Hepatocyte (in vitro differentiated cells): ENCODE measurements at regions not wholly inside any gene's neighbourhood (a gene's known extent, or its start where the extent isn't known, plus 50 kb on each side); places are given as distances from the start of the nearest gene placed in this dataset.

Experiments used
- DNase-seq: peaks from one replicate; pipeline ENCODE4 v3.0.0-alpha.2; 2016; ENCODE audit warnings: low spot score
- H2AFZ ChIP-seq: fragments of 200-600 bp; sonication (generic); 2 replicates; pipeline ENCODE4 v1.6.0; 2016; ENCODE audit warnings: antibody characterized with exemption, mild to moderate bottlenecking
- H3K27ac ChIP-seq: fragments of 200-600 bp; sonication (generic); 2 replicates; pipeline ENCODE4 v1.5.1; 2016; ENCODE audit warnings: mild to moderate bottlenecking
- H3K27me3 ChIP-seq: fragments of 200-600 bp; sonication (generic); 2 replicates; pipeline ENCODE4 v1.6.1; 2016
- H3K36me3 ChIP-seq: fragments of 200-600 bp; sonication (generic); replicated peaks from 2 replicates; pipeline ENCODE4 v1.5.1; 2016; ENCODE audit warnings: low read depth; ENCODE audit not compliant: insufficient read depth
- H3K4me1 ChIP-seq: fragments of 200-600 bp; sonication (generic); 2 replicates; pipeline ENCODE4 v1.5.1; 2016; ENCODE audit warnings: mild to moderate bottlenecking, moderate library complexity; ENCODE audit not compliant: insufficient read depth
- H3K4me2 ChIP-seq: fragments of 200-600 bp; sonication (generic); 2 replicates; pipeline ENCODE4 v1.6.0; 2016
- H3K4me3 ChIP-seq: fragments of 200-600 bp; sonication (generic); 2 replicates; pipeline ENCODE4 v1.5.1; 2016; ENCODE audit warnings: mild to moderate bottlenecking
- H3K79me2 ChIP-seq: fragments of 200-600 bp; sonication (generic); 2 replicates; pipeline ENCODE4 v1.6.0; 2017; ENCODE audit warnings: mild to moderate bottlenecking
- H3K9me2 ChIP-seq: fragments of 200-600 bp; sonication (generic); replicated peaks from 2 replicates; pipeline ENCODE4 v1.6.0; 2017; ENCODE audit warnings: mild to moderate bottlenecking; ENCODE audit not compliant: insufficient read depth
- H3K9me3 ChIP-seq: fragments of 200-600 bp; sonication (generic); 2 replicates; pipeline ENCODE4 v1.5.1; 2016; ENCODE audit warnings: low read depth, mild to moderate bottlenecking
- H4K20me1 ChIP-seq: fragments of 200-600 bp; sonication (generic); 2 replicates; pipeline ENCODE4 v1.6.0; 2016; ENCODE audit warnings: mild to moderate bottlenecking; ENCODE audit not compliant: insufficient read depth, poor library complexity, severe bottlenecking
- CTCF ChIP-seq: fragments of 200-600 bp; sonication (generic); IDR thresholded peaks from 2 replicates; pipeline ENCODE4 v1.5.1; 2016; ENCODE audit warnings: antibody characterized with exemption, mild to moderate bottlenecking; ENCODE audit not compliant: poor library complexity
- EZH2 ChIP-seq: fragments of 200-600 bp; sonication (generic); IDR thresholded peaks from 2 replicates; pipeline ENCODE4 v1.6.1; 2016; ENCODE audit warnings: antibody characterized with exemption, mild to moderate bottlenecking, borderline replicate concordance
- EZH2phosphoT487 ChIP-seq: fragments of 200-600 bp; sonication (generic); IDR thresholded peaks from one replicate; pipeline ENCODE4 v1.6.1; 2018; ENCODE audit warnings: antibody characterized with exemption, mild to moderate bottlenecking, low read depth, moderate library complexity; ENCODE audit not compliant: unreplicated experiment, severe bottlenecking
- WGBS: methylation state at CpG from one replicate; pipeline ENCODE4 v1.1.6; 2016; ENCODE audit warnings: low lambda C conversion rate; ENCODE audit errors: missing lambda C conversion rate; 5-methylcytosine and 5-hydroxymethylcytosine counted together

- 87% methylated on average over 3 of the region's 3 CpGs for WGBS
- Histone ChIP-seq H3K36me3 (no peaks in the 10 kb centered on the region), H2AFZ (no peak overlapping the region), H3K9me2 (no peaks in the 10 kb centered on the region), H3K27me3 (no peaks in the 10 kb centered on the region), H3K27ac (no peak overlapping the region), H3K9me3 (no peaks in the 10 kb centered on the region), H3K4me3 (no peak overlapping the region), H3K4me2 (no peak overlapping the region), H3K79me2 (no peaks in the 10 kb centered on the region), H4K20me1 (no peaks in the 10 kb centered on the region), H3K4me1 (no peaks in the 10 kb centered on the region)
- TF ChIP-seq EZH2 (no peak), EZH2phosphoT487 (no peak), CTCF (no peak)
- no peak for DNase-seq
These were observed 425.3 kb downstream of the NR4A2 start for GRCh38 chr2:155907211-155907610.

GRCh38 chr2:155905657-155906056, 426.9 kb downstream of the NR4A2 start:
- no peaks in the 10 kb centered on the region for H3K79me2 ChIP-seq
- TF ChIP-seq CTCF (no peak), EZH2 (no peak), EZH2phosphoT487 (no peak)
- H3K27me3 ChIP-seq = no peaks in the 10 kb centered on the region
- no peak overlapping the region for H3K4me3 ChIP-seq
- 26% methylated on average over 1 of the region's 1 CpG for WGBS
- no peak overlapping the region for H3K27ac ChIP-seq
- H3K4me2 ChIP-seq = no peak overlapping the region
- no peaks in the 10 kb centered on the region for H3K9me3 ChIP-seq
- H2AFZ ChIP-seq = no peak overlapping the region
- H3K9me2 ChIP-seq = no peaks in the 10 kb centered on the region
- DNase-seq = no peak
- H4K20me1 ChIP-seq = no peaks in the 10 kb centered on the region
- H3K4me1 ChIP-seq = no peaks in the 10 kb centered on the region
- no peaks in the 10 kb centered on the region for H3K36me3 ChIP-seq

- no peak for DNase-seq
- H3K4me2 ChIP-seq = no peak overlapping the region
- H3K9me3 ChIP-seq = no peaks in the 10 kb centered on the region
- H3K36me3 ChIP-seq = no peaks in the 10 kb centered on the region
- 67% methylated on average over 2 of the region's 2 CpGs for WGBS
- H3K4me1 ChIP-seq = no peaks in the 10 kb centered on the region
- no peak overlapping the region for H3K4me3 ChIP-seq
- H3K9me2 ChIP-seq = no peaks in the 10 kb centered on the region
- no peak for TF ChIP-seq EZH2phosphoT487
- no peaks in the 10 kb centered on the region for H3K79me2 ChIP-seq
- H3K27me3 ChIP-seq = no peaks in the 10 kb centered on the region
- H2AFZ ChIP-seq = no peak overlapping the region
- no peaks in the 10 kb centered on the region for H4K20me1 ChIP-seq
- no peak overlapping the region for H3K27ac ChIP-seq
These were observed 427.8 kb downstream of the NR4A2 start for GRCh38 chr2:155904720-155905119.

GRCh38 chr2:155902635-155903034, 429.9 kb downstream of the NR4A2 start:
- no peaks in the 10 kb centered on the region for H4K20me1 ChIP-seq
- no peaks in the 10 kb centered on the region for H3K27me3 ChIP-seq
- H3K9me2 ChIP-seq = no peaks in the 10 kb centered on the region
- 65% methylated on average over 2 of the region's 2 CpGs for WGBS
- H3K27ac ChIP-seq = no peak overlapping the region
- H3K4me1 ChIP-seq = no peaks in the 10 kb centered on the region
- H3K9me3 ChIP-seq = no peaks in the 10 kb centered on the region
- no peak overlapping the region for H3K4me2 ChIP-seq
- H3K79me2 ChIP-seq = no peaks in the 10 kb centered on the region
- no peak for DNase-seq
- H3K36me3 ChIP-seq = no peaks in the 10 kb centered on the region
- TF ChIP-seq CTCF (no peak), EZH2 (no peak), EZH2phosphoT487 (no peak)
- no peak overlapping the region for H3K4me3 ChIP-seq
- H2AFZ ChIP-seq = no peak overlapping the region
